Neuronal stem cell (in vitro differentiated cells): ENCODE measurements at regions not wholly inside any gene's neighbourhood (a gene's known extent, or its start where the extent isn't known, plus 50 kb on each side); places are given as distances from the start of the nearest gene placed in this dataset.

Source experiments
- DNase-seq: peaks from one replicate; pipeline ENCODE4 v3.0.0-alpha.2; 2013; ENCODE audit warnings: low spot score
- H2AFZ ChIP-seq: one replicate; pipeline ENCODE4 v1.6.1; 2013; ENCODE audit warnings: mild to moderate bottlenecking, low read length, inconsistent platforms
- H2AK5ac ChIP-seq: 2 replicates; pipeline ENCODE4 v1.6.1; 2013; ENCODE audit warnings: low read depth, mild to moderate bottlenecking, inconsistent platforms, low read length, moderate library complexity, mixed read lengths
- H2BK120ac ChIP-seq: 2 replicates; pipeline ENCODE4 v1.6.1; 2013; ENCODE audit warnings: low read depth, mild to moderate bottlenecking, inconsistent platforms, low read length, moderate library complexity, mixed read lengths
- H2BK12ac ChIP-seq: one replicate; pipeline ENCODE4 v1.6.1; 2013; ENCODE audit warnings: low read length, inconsistent platforms
- H2BK15ac ChIP-seq: 2 replicates; pipeline ENCODE4 v1.6.1; 2013; ENCODE audit warnings: mild to moderate bottlenecking, low read length, inconsistent platforms, mixed read lengths
- H2BK5ac ChIP-seq: one replicate; pipeline ENCODE4 v1.6.1; 2013; ENCODE audit warnings: inconsistent platforms, mild to moderate bottlenecking, low read length, moderate library complexity
- H3K14ac ChIP-seq: one replicate; pipeline ENCODE4 v1.6.1; 2013; ENCODE audit warnings: low read length, inconsistent platforms
- H3K18ac ChIP-seq: 2 replicates; pipeline ENCODE4 v1.6.1; 2013; ENCODE audit warnings: low read length, inconsistent platforms
- H3K23ac ChIP-seq: 2 replicates; pipeline ENCODE4 v1.6.1; 2013; ENCODE audit warnings: low read depth, mild to moderate bottlenecking, mixed read lengths, low read length, inconsistent platforms; ENCODE audit not compliant: poor library complexity
- H3K27ac ChIP-seq: replicated peaks from 3 replicates; pipeline ENCODE4 v1.5.1; 2013; ENCODE audit warnings: low read length, inconsistent platforms
- H3K27me3 ChIP-seq, 3 experiments: 2 replicates each; pipeline ENCODE4 v1.6.1; 2013; ENCODE audit warnings: low read length in 3 of 3, mild to moderate bottlenecking in 2 of 3, inconsistent platforms in 1 of 3, low read depth in 1 of 3, mixed read lengths in 1 of 3, moderate library complexity in 1 of 3; ENCODE audit not compliant: control insufficient read depth in 3 of 3, insufficient read depth in 3 of 3
- H3K36me3 ChIP-seq, 2 donors: replicated peaks in 1 of 2; 2 replicates each; pipeline ENCODE4 v1.6.1; 2013; ENCODE audit warnings: low read length in 2 of 2; ENCODE audit not compliant: control insufficient read depth in 2 of 2, insufficient read depth in 2 of 2
- H3K4ac ChIP-seq: 2 replicates; pipeline ENCODE4 v1.6.1; 2013; ENCODE audit warnings: inconsistent platforms, mild to moderate bottlenecking, low read length, moderate library complexity
- H3K4me1 ChIP-seq, 2 donors: 1 replicate in 1 of 2; 2 replicates in 1 of 2; pipeline ENCODE4 v1.6.1; 2013; ENCODE audit warnings: low read length in 2 of 2, low read depth in 1 of 2; ENCODE audit not compliant: control insufficient read depth in 2 of 2, insufficient read depth in 1 of 2
- H3K4me2 ChIP-seq: one replicate; pipeline ENCODE4 v1.6.1; 2013; ENCODE audit warnings: mild to moderate bottlenecking, low read length, inconsistent platforms; ENCODE audit not compliant: insufficient read depth, poor library complexity, severe bottlenecking
- H3K4me3 ChIP-seq, 2 donors: 2 replicates each; pipeline ENCODE4 v1.5.1; 2013; ENCODE audit warnings: low read length in 2 of 2, mild to moderate bottlenecking in 2 of 2, inconsistent platforms in 1 of 2, moderate library complexity in 1 of 2
- H3K79me1 ChIP-seq: one replicate; pipeline ENCODE4 v1.6.1; 2013; ENCODE audit warnings: low read depth, mild to moderate bottlenecking, inconsistent platforms, low read length, moderate library complexity
- H3K9ac ChIP-seq: one replicate; pipeline ENCODE4 v1.6.1; 2013; ENCODE audit warnings: mild to moderate bottlenecking, low read depth, low read length, inconsistent platforms; ENCODE audit not compliant: poor library complexity
- H3K9me3 ChIP-seq, 2 donors: replicated peaks in 1 of 2; 2 replicates each; pipeline versions ENCODE3 to v1.6.1; 2013; ENCODE audit warnings: low read length in 2 of 2, mild to moderate bottlenecking in 2 of 2, inconsistent platforms in 1 of 2, low read depth in 1 of 2, mixed read lengths in 1 of 2, moderate library complexity in 1 of 2; ENCODE audit not compliant: control insufficient read depth in 2 of 2, insufficient read depth in 1 of 2
- H4K8ac ChIP-seq: one replicate; pipeline ENCODE4 v1.6.1; 2013; ENCODE audit warnings: low read depth, mild to moderate bottlenecking, inconsistent platforms, low read length, moderate library complexity
- H4K91ac ChIP-seq: one replicate; pipeline ENCODE4 v1.6.1; 2013; ENCODE audit warnings: low read length, low read depth, mild to moderate bottlenecking, inconsistent platforms; ENCODE audit not compliant: poor library complexity
- WGBS, 2 donors: extraction: QIAGEN DNeasy Blood & Tissue Kit; methylation state at CpG; one replicate each; pipeline ENCODE4 v1.1.7; 2013; ENCODE audit warnings: missing lambda C conversion rate in 2 of 2, mixed read lengths in 1 of 2; ENCODE audit not compliant: insufficient read length in 2 of 2, insufficient replicate concordance in 1 of 2; ENCODE audit errors: extremely low coverage in 2 of 2; 5-methylcytosine and 5-hydroxymethylcytosine counted together

GRCh38 chr2:215605214-215605613, 169.3 kb upstream of the FN1 start:
- H2BK120ac ChIP-seq, result no peak overlapping the region
- no peak overlapping the region for H3K4me2 ChIP-seq
- no peaks in the 10 kb centered on the region for H3K36me3 ChIP-seq
- H3K27me3 ChIP-seq, result no peaks in the 10 kb centered on the region
- no peak overlapping the region for H3K18ac ChIP-seq
- H3K4me1 ChIP-seq, result no peaks in the 10 kb centered on the region
- H2BK15ac ChIP-seq, result no peak overlapping the region
- no peak overlapping the region for H2AFZ ChIP-seq
- H3K79me1 ChIP-seq, result no peaks in the 10 kb centered on the region
- H2AK5ac ChIP-seq, result no peak overlapping the region
- H3K14ac ChIP-seq, result no peak overlapping the region
- no peak overlapping the region for H3K4ac ChIP-seq
- no peak overlapping the region for H2BK5ac ChIP-seq
- no peak overlapping the region for H4K91ac ChIP-seq
- no peak overlapping the region for H3K9ac ChIP-seq
- H3K4me3 ChIP-seq, result no peak overlapping the region
- H4K8ac ChIP-seq, result no peak overlapping the region
- H2BK12ac ChIP-seq, result no peak overlapping the region
- DNase-seq, result no peak
- H3K27ac ChIP-seq, result no peak overlapping the region
- H3K9me3 ChIP-seq, result no peaks in the 10 kb centered on the region
- no peak overlapping the region for H3K23ac ChIP-seq

DNA sequence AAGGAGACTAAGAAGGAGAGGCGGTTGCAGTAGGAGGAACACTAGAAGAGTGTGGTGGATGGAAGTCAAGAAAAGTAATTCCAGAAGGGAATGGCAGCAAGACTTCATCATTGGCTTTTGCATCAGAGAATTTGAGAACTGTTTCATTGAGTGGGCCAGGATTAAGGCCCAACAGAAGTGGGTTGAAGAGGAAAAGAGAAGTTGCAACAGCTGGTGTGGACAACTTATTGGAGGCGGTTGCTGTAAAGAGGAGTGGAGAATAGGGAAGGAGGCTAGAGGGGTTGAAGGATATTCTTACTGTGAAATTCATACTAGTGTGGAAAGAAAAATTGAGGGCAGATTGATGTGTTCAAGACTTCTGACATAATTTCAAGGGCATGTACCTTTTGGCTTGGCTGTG, 168.7 kb upstream of the FN1 start:
- Histone ChIP-seq H3K4me3 (no peak overlapping the region), H3K36me3 (no peaks in the 10 kb centered on the region)

DNA sequence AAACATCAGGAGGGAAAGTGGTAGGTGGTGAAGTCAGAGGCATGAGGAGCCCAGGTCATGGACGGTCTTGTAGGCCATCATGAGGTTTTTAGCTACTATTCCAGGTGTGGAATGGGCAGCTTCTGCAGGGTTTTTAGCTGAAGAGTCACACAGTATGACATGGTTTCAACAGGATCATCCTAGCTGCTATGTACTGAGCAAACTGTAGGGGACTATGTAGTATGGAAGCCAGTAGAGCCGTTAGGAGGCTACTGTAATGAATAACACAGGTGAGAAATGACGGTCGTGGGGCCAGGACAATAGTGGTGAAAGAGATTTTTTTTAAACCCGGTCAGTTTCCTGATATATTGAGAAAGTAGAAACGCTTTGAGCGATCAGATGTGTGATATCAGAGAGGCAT, 167.6 kb upstream of the FN1 start:
- Histone ChIP-seq H3K36me3 (no peaks in the 10 kb centered on the region), H3K4me1 (no peaks in the 10 kb centered on the region), H3K23ac (no peak overlapping the region), H3K4me2 (no peak overlapping the region), H2AK5ac (no peak overlapping the region), H2BK120ac (no peak overlapping the region), H3K9ac (no peak overlapping the region), H2BK12ac (no peak overlapping the region), H3K4ac (no peak overlapping the region), H3K18ac (no peak overlapping the region), H3K79me1 (no peaks in the 10 kb centered on the region), H3K27ac (no peak overlapping the region), H2BK15ac (no peak overlapping the region), H3K14ac (no peak overlapping the region), H4K91ac (no peak overlapping the region), H3K4me3 (no peak overlapping the region), H3K27me3 (no peaks in the 10 kb centered on the region), H2BK5ac (no peak overlapping the region), H2AFZ (no peak overlapping the region), H4K8ac (no peak overlapping the region), H3K9me3 (no peaks in the 10 kb centered on the region)
- WGBS, 2 donors, result no CpG with 5 or more reads among the region's 7 CpGs
- DNase-seq, result no peak

More for the DNA sequence above, 168.7 kb upstream of the FN1 start:
- no peak overlapping the region for H3K27ac ChIP-seq
- no peak overlapping the region for H3K18ac ChIP-seq
- no peak overlapping the region for H4K8ac ChIP-seq
- H3K4me2 ChIP-seq, result no peak overlapping the region
- no peaks in the 10 kb centered on the region for H3K27me3 ChIP-seq
- H3K9ac ChIP-seq, result no peak overlapping the region
- no peaks in the 10 kb centered on the region for H3K9me3 ChIP-seq
- H2AFZ ChIP-seq, result no peak overlapping the region
- H3K4me1 ChIP-seq, result no peaks in the 10 kb centered on the region
- no peak overlapping the region for H2AK5ac ChIP-seq
- no peak overlapping the region for H2BK5ac ChIP-seq
- no peak overlapping the region for H2BK12ac ChIP-seq
- WGBS, 2 donors, result no CpG with 5 or more reads among the region's 2 CpGs
- no peak overlapping the region for H3K14ac ChIP-seq
- no peak for DNase-seq
- no peak overlapping the region for H2BK15ac ChIP-seq
- H3K79me1 ChIP-seq, result no peaks in the 10 kb centered on the region
- H3K23ac ChIP-seq, result no peak overlapping the region
- no peak overlapping the region for H3K4ac ChIP-seq
- no peak overlapping the region for H4K91ac ChIP-seq
- no peak overlapping the region for H2BK120ac ChIP-seq

- Histone ChIP-seq H3K18ac (no peak overlapping the region), H3K27ac (no peak overlapping the region)
Observed at GRCh38 chr2:215602997-215603396, 167.1 kb upstream of the FN1 start.

More at GRCh38 chr2:215602997-215603396, 167.1 kb upstream of the FN1 start:
- Histone ChIP-seq H3K14ac (no peak overlapping the region), H3K79me1 (no peaks in the 10 kb centered on the region), H3K9ac (no peak overlapping the region), H3K4me3 (no peak overlapping the region), H2AK5ac (no peak overlapping the region), H3K4me1 (no peaks in the 10 kb centered on the region), H4K91ac (no peak overlapping the region), H2AFZ (no peak overlapping the region), H3K9me3 (no peaks in the 10 kb centered on the region), H2BK5ac (no peak overlapping the region), H3K4ac (no peak overlapping the region), H4K8ac (no peak overlapping the region), H2BK15ac (no peak overlapping the region), H3K4me2 (no peak overlapping the region), H3K36me3 (no peaks in the 10 kb centered on the region), H3K23ac (no peak overlapping the region), H2BK120ac (no peak overlapping the region), H3K27me3 (no peaks in the 10 kb centered on the region), H2BK12ac (no peak overlapping the region)
- DNase-seq, result no peak
- no CpG with 5 or more reads among the region's 3 CpGs for WGBS, 2 donors
